Activated naive CD4-positive, alpha-beta T cell treated with anti-CD3 and anti-CD28 coated beads for 36 hours (primary cell): ENCODE measurements at regions not wholly inside any gene's neighbourhood (a gene's known extent, or its start where the extent isn't known, plus 50 kb on each side); places are given as distances from the start of the nearest gene placed in this dataset.

ENCODE experiments used
- CTCF ChIA-PET: fragments of 350-600 bp; sonication (Branson Sonifier 250); formaldehyde crosslinking; loops from one replicate; lab custom pipeline; 2021; ENCODE audit warnings: antibody characterized with exemption; lab: Charles Lee
- DNase-seq: peaks from one replicate; pipeline ENCODE4 v3.0.0-alpha.2; 2020
- H3K27ac Mint-ChIP-seq: one replicate; pipeline ENCODE4 v1.8.0; 2021; ENCODE audit warnings: mild to moderate bottlenecking, mixed read lengths
- H3K27me3 Mint-ChIP-seq: one replicate; pipeline ENCODE4 v1.8.0; 2021; ENCODE audit warnings: low read depth, mixed read lengths
- H3K36me3 Mint-ChIP-seq: one replicate; pipeline ENCODE4 v1.8.0; 2021; ENCODE audit warnings: low read depth, mixed read lengths
- H3K4me1 Mint-ChIP-seq: one replicate; pipeline ENCODE4 v1.8.0; 2021; ENCODE audit warnings: low read depth, mixed read lengths
- H3K4me3 Mint-ChIP-seq: one replicate; pipeline ENCODE4 v1.8.0; 2021; ENCODE audit warnings: mild to moderate bottlenecking, moderate library complexity, mixed read lengths
- H3K9me3 Mint-ChIP-seq: one replicate; pipeline ENCODE4 v1.8.0; 2021; ENCODE audit warnings: mixed read lengths
- intact Hi-C: fragments of 100-400 bp; cut with micrococcal nuclease; formaldehyde crosslinking; loops from one replicate; pipeline ENCODE4 v1.15.1; 2023

- Mint-ChIP-seq H3K27me3 (no peaks in the 10 kb centered on the region), H3K36me3 (no peaks in the 10 kb centered on the region), H3K9me3 (peaks cover under 1% of the 10 kb centered on the region), H3K4me1 (no peaks in the 10 kb centered on the region), H3K4me3 (no peak overlapping the region), H3K27ac (no peak overlapping the region)
- no peak for DNase-seq
- intact Hi-C loops: loop anchor here (5.0 kb wide), 1 partner anchor 1025 kb away; no protein-coding TSS in a partner anchor
- CTCF ChIA-PET: interaction anchor here (0.9 to 1.4 kb wide), 3 partner anchors 10 to 291 kb away, joined by 3 to 6 read pairs (median 3); no protein-coding TSS in a partner anchor
Measured at GRCh38 chr5:15012061-15012460, 140.5 kb upstream of the ANKH start.

GRCh38 chr5:15010936-15011335 is 139.4 kb upstream of the ANKH start:
- intact Hi-C loops: loop anchor here (5.0 kb wide), 1 partner anchor 1024 kb away; no protein-coding TSS in a partner anchor
- no peaks in the 10 kb centered on the region for H3K9me3 Mint-ChIP-seq
- H3K4me1 Mint-ChIP-seq: no peaks in the 10 kb centered on the region
- DNase-seq: no peak
- no peaks in the 10 kb centered on the region for H3K36me3 Mint-ChIP-seq
- CTCF ChIA-PET: interaction anchor here (1.3 to 2.6 kb wide), 2 partner anchors 285 to 327 kb away, joined by 5 to 9 read pairs; no protein-coding TSS in a partner anchor
- no peak overlapping the region for H3K27ac Mint-ChIP-seq
- no peak overlapping the region for H3K4me3 Mint-ChIP-seq
- no peaks in the 10 kb centered on the region for H3K27me3 Mint-ChIP-seq

- no peaks in the 10 kb centered on the region for H3K36me3 Mint-ChIP-seq
- CTCF ChIA-PET: interaction anchor here (1.0 to 2.6 kb wide), 3 partner anchors 283 to 361 kb away, joined by 3 to 9 read pairs (median 3); no protein-coding TSS in a partner anchor
- DNase-seq: no peak
- no peaks in the 10 kb centered on the region for H3K4me1 Mint-ChIP-seq
- no peaks in the 10 kb centered on the region for H3K9me3 Mint-ChIP-seq
- no peak overlapping the region for H3K27ac Mint-ChIP-seq
- H3K27me3 Mint-ChIP-seq: no peaks in the 10 kb centered on the region
- intact Hi-C loops: no loop called here
- no peak overlapping the region for H3K4me3 Mint-ChIP-seq
Measured at GRCh38 chr5:15009420-15009819, 137.8 kb upstream of the ANKH start.

- intact Hi-C loops: no loop called here
- no peaks in the 10 kb centered on the region for H3K9me3 Mint-ChIP-seq
- H3K27me3 Mint-ChIP-seq: no peaks in the 10 kb centered on the region
Measured at GRCh38 chr5:15008921-15009320, 137.3 kb upstream of the ANKH start.

DNA sequence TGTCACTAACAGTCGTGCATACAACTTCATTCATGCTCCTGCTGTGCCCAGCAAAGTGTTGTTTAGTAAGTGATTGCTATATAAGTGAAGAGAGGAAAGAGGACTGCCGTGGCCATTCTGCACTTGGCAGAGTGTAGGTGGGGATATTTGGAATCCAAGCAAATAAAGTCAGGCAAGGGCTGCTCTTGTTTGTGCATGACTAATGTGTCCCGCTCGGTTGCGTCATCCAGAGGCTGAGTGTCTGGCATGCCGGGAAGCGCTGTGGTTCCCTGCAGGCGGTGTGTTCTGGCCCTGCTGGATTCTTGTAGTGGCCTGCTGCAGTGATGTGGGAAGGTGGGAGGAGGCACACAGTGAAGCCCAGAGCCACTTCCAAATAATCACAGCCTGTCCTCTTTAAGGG is 136.9 kb upstream of the ANKH start:
- CTCF ChIA-PET: no interaction called here
- intact Hi-C loops: no loop called here
- no peak for DNase-seq
- H3K4me3 Mint-ChIP-seq: no peak overlapping the region
- H3K27me3 Mint-ChIP-seq: no peaks in the 10 kb centered on the region
- H3K4me1 Mint-ChIP-seq: no peaks in the 10 kb centered on the region
- no peaks in the 10 kb centered on the region for H3K9me3 Mint-ChIP-seq
- H3K36me3 Mint-ChIP-seq: no peaks in the 10 kb centered on the region
- no peak overlapping the region for H3K27ac Mint-ChIP-seq

More at GRCh38 chr5:15008921-15009320, 137.3 kb upstream of the ANKH start:
- Mint-ChIP-seq H3K4me3 (no peak overlapping the region), H3K36me3 (no peaks in the 10 kb centered on the region), H3K4me1 (no peaks in the 10 kb centered on the region), H3K27ac (no peak overlapping the region)
- no peak for DNase-seq
- CTCF ChIA-PET: interaction anchor here (1.0 to 2.6 kb wide), 3 partner anchors 283 to 360 kb away, joined by 3 to 9 read pairs (median 3); no protein-coding TSS in a partner anchor

GRCh38 chr5:15007646-15008045 is 136.1 kb upstream of the ANKH start:
- intact Hi-C loops: no loop called here
- CTCF ChIA-PET: interaction anchor here (9.5 kb wide), 1 partner anchor 280 kb away, joined by 165 read pairs; no protein-coding TSS in a partner anchor
- H3K4me3 Mint-ChIP-seq: no peak overlapping the region
- no peak for DNase-seq
- no peaks in the 10 kb centered on the region for H3K4me1 Mint-ChIP-seq
- H3K9me3 Mint-ChIP-seq: no peaks in the 10 kb centered on the region
- H3K27ac Mint-ChIP-seq: no peak overlapping the region
- H3K27me3 Mint-ChIP-seq: no peaks in the 10 kb centered on the region
- H3K36me3 Mint-ChIP-seq: no peaks in the 10 kb centered on the region

DNA sequence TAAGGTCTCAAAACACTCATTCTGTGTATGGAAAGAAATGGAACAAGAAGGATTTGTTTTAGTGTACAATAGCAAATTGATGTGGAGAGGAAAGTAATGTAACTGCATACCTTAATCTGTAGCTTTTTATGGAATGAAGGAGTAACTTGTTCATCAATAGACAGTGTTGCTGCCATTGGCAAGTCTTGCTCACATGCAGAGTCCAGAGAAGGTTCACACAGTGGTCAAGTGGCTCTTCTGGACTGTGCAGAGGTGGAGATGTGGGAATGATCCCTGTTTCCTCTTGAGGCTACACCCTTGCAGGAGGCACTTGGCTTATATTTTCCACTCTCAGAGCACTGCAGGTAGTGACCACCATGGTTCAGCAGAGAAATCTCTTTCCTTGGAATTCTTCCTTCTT is 132.9 kb upstream of the ANKH start:
- H3K9me3 Mint-ChIP-seq: no peaks in the 10 kb centered on the region
- CTCF ChIA-PET: interaction anchor here (0.7 to 9.5 kb wide), 15 partner anchors 11 to 332 kb away, joined by 3 to 165 read pairs (median 6); no protein-coding TSS in a partner anchor
- no peaks in the 10 kb centered on the region for H3K4me1 Mint-ChIP-seq
- intact Hi-C loops: loop anchor here (5.0 kb wide), 1 partner anchor 422 kb away; the partner anchor contains the start of gene OTULINL
- no peak overlapping the region for H3K4me3 Mint-ChIP-seq
- no peak for DNase-seq
- no peak overlapping the region for H3K27ac Mint-ChIP-seq
- no peaks in the 10 kb centered on the region for H3K36me3 Mint-ChIP-seq
- H3K27me3 Mint-ChIP-seq: no peaks in the 10 kb centered on the region

- Mint-ChIP-seq H3K27me3 (no peaks in the 10 kb centered on the region), H3K4me3 (no peak overlapping the region), H3K4me1 (no peaks in the 10 kb centered on the region), H3K36me3 (no peaks in the 10 kb centered on the region), H3K27ac (no peak overlapping the region), H3K9me3 (no peaks in the 10 kb centered on the region)
- DNase-seq: peak; percentile 70
- intact Hi-C loops: loop anchor here (1.0 to 5.0 kb wide), 7 partner anchors 46 to 639 kb away; partner anchors contain the start of genes ANKH and OTULINL
- CTCF ChIA-PET: interaction anchor here (0.6 to 9.5 kb wide), 33 partner anchors 10 to 319 kb away, joined by 3 to 165 read pairs (median 4); partner anchors contain the start of gene ANKH
Measured at GRCh38 chr5:15003511-15003920, 131.9 kb upstream of the ANKH start.

DNA sequence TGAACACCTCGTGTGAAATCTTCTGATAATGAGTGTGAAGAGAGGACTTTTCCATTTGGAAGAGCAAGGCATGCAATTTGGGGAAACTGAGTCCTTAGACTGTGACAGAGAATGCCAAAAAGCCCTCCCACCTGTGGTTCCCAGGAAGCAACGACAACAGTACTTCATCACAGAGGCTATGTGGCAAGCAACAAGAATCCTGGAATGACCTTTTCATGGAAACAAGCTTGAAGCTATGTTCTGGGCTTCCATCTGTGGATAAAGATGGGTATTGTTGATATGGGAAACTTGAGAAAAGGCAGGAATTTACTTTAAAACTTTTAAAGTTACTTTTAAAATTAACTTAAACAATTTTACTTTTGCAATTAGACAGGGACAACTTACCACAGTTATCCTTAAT is 131.2 kb upstream of the ANKH start:
- H3K4me3 Mint-ChIP-seq: no peak overlapping the region
- H3K27ac Mint-ChIP-seq: no peak overlapping the region
- no peak for DNase-seq
- CTCF ChIA-PET: interaction anchor here (0.7 to 9.5 kb wide), 26 partner anchors 9 to 318 kb away, joined by 3 to 165 read pairs (median 4); partner anchors contain the start of gene ANKH
- no peaks in the 10 kb centered on the region for H3K27me3 Mint-ChIP-seq
- H3K4me1 Mint-ChIP-seq: no peaks in the 10 kb centered on the region
- H3K36me3 Mint-ChIP-seq: no peaks in the 10 kb centered on the region
- intact Hi-C loops: loop anchor here (1.0 to 5.0 kb wide), 7 partner anchors 45 to 638 kb away; partner anchors contain the start of genes ANKH and OTULINL
- H3K9me3 Mint-ChIP-seq: peaks cover 6% of the 10 kb centered on the region

- Mint-ChIP-seq H3K27ac (no peak overlapping the region), H3K4me3 (no peak overlapping the region), H3K9me3 (peaks cover 6% of the 10 kb centered on the region), H3K36me3 (no peaks in the 10 kb centered on the region), H3K4me1 (no peaks in the 10 kb centered on the region), H3K27me3 (no peaks in the 10 kb centered on the region)
- intact Hi-C loops: loop anchor here (5.0 kb wide), 1 partner anchor 420 kb away; the partner anchor contains the start of gene OTULINL
- CTCF ChIA-PET: interaction anchor here (0.7 to 9.5 kb wide), 15 partner anchors 9 to 290 kb away, joined by 3 to 165 read pairs (median 4); partner anchors contain the start of gene ANKH
- no peak for DNase-seq
Measured at GRCh38 chr5:15002173-15002572, 130.6 kb upstream of the ANKH start.

DNA sequence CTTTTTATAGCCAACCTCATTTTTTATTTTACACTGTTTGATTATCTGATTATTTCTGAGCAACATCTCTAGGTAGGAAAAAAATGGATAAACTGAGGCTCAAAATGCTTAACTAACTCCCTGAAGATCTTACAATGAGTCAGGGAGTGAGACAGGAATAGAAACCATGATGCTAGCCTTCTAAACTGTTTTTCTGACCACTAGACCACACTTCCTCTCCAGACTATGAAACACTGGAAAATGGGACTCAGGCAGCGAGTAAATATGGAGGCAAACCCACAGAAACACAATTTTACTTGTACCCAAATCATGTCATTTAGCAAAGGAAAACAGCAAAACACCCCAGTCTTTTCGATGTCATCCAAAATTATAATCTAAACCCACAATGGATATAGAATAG is 129.9 kb upstream of the ANKH start:
- peaks cover 6% of the 10 kb centered on the region for H3K9me3 Mint-ChIP-seq
- H3K27ac Mint-ChIP-seq: no peak overlapping the region
- no peak for DNase-seq
- H3K27me3 Mint-ChIP-seq: no peaks in the 10 kb centered on the region
- CTCF ChIA-PET: interaction anchor here (0.6 to 9.5 kb wide), 4 partner anchors 43 to 293 kb away, joined by 3 to 165 read pairs (median 10); no protein-coding TSS in a partner anchor
- no peaks in the 10 kb centered on the region for H3K4me1 Mint-ChIP-seq
- intact Hi-C loops: loop anchor here (5.0 kb wide), 1 partner anchor 419 kb away; the partner anchor contains the start of gene OTULINL
- H3K36me3 Mint-ChIP-seq: no peaks in the 10 kb centered on the region
- H3K4me3 Mint-ChIP-seq: no peak overlapping the region

DNA sequence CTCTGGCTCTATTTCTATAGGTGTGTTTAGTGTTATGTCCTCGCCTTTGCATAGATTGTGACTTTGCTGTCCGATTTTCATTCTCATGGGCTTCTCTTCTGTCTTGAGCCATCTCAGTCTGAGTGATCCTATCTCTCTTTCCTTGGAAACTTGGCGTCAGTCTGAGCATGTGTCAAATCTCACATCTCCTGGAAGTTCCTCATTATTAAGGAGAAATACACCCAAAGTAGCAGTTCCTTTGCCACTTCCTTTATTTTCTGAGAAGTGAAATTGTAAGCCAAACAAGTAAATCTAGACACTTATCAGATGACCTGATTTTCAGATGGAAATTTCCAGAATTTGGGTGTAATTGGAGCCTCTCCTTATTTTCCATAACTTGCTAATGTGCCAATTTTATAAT is 126.9 kb upstream of the ANKH start:
- CTCF ChIA-PET: interaction anchor here (9.5 kb wide), 1 partner anchor 271 kb away, joined by 165 read pairs; no protein-coding TSS in a partner anchor
- H3K27ac Mint-ChIP-seq: no peak overlapping the region
- DNase-seq: no peak

More for the DNA sequence above, 126.9 kb upstream of the ANKH start:
- intact Hi-C loops: no loop called here
- Mint-ChIP-seq H3K9me3 (peaks cover 6% of the 10 kb centered on the region), H3K4me1 (no peaks in the 10 kb centered on the region), H3K36me3 (no peaks in the 10 kb centered on the region), H3K27me3 (no peaks in the 10 kb centered on the region), H3K4me3 (no peak overlapping the region)
